Spleen (tissue), 11 donors: ENCODE measurements at regions not wholly inside any gene's neighbourhood (a gene's known extent, or its start where the extent isn't known, plus 50 kb on each side); places are given as distances from the start of the nearest gene placed in this dataset.

Source experiments
- DNase-seq: peaks from one replicate; pipeline ENCODE4 v3.0.0-alpha.2; 2020
- H3K27ac ChIP-seq, 8 donors: fragments of 200-600 bp; sonication (generic) in 7 of 8; 1 replicate in 4 of 8; 2 replicates in 4 of 8; pipeline versions ENCODE4 v1.5.0 to v1.8.0; 2016 to 2021; ENCODE audit warnings: inconsistent platforms in 4 of 8, mild to moderate bottlenecking in 4 of 8, moderate library complexity in 1 of 8
- H3K27me3 ChIP-seq, 7 donors: fragments of 200-600 bp; sonication (generic) in 6 of 7; replicated peaks in 1 of 7; 1 replicate in 4 of 7; 2 replicates in 3 of 7; pipeline versions ENCODE4 v1.5.0 to v1.8.0; 2016 to 2021; ENCODE audit warnings: inconsistent platforms in 3 of 7, mild to moderate bottlenecking in 1 of 7
- H3K36me3 ChIP-seq, 6 donors: fragments of 200-600 bp; sonication (generic) in 5 of 6; 1 replicate in 4 of 6; 2 replicates in 2 of 6; pipeline versions ENCODE4 v1.5.0 to v1.8.0; 2016 to 2021; ENCODE audit warnings: inconsistent platforms in 2 of 6
- H3K4me1 ChIP-seq, 6 donors: fragments of 200-600 bp; sonication (generic) in 5 of 6; 1 replicate in 3 of 6; 2 replicates in 3 of 6; pipeline versions ENCODE4 v1.5.0 to v1.8.0; 2016 to 2021; ENCODE audit warnings: inconsistent platforms in 3 of 6
- H3K4me3 ChIP-seq, 8 donors: fragments of 200-600 bp; sonication (generic) in 7 of 8; 1 replicate in 4 of 8; 2 replicates in 4 of 8; pipeline versions ENCODE4 v1.5.0 to v1.8.0; 2016 to 2021; ENCODE audit warnings: inconsistent platforms in 4 of 8, mild to moderate bottlenecking in 4 of 8, moderate library complexity in 2 of 8
- H3K9me3 ChIP-seq, 8 donors: fragments of 200-600 bp; sonication (generic) in 7 of 8; 1 replicate in 4 of 8; 2 replicates in 4 of 8; pipeline versions ENCODE4 v1.5.0 to v1.8.0; 2016 to 2021; ENCODE audit warnings: inconsistent platforms in 4 of 8
- CTCF ChIP-seq, 11 experiments: fragments of 200-600 bp in 7 of 11; fragments of 450-650 bp in 4 of 11; sonication (generic) in 4 of 11; IDR thresholded peaks in 8 of 11; conservative IDR thresholded peaks in 3 of 11; 1 replicate in 7 of 11; 2 replicates in 4 of 11; pipeline versions ENCODE4 v1.4.0 to v1.8.0; 2016 to 2021; ENCODE audit warnings: antibody characterized with exemption in 11 of 11, inconsistent platforms in 4 of 11, mild to moderate bottlenecking in 1 of 11
- POLR2A ChIP-seq, 3 donors: fragments of 450-650 bp; IDR thresholded peaks; one replicate each; pipeline ENCODE4 v1.5.1; 2017; ENCODE audit warnings: antibody characterized with exemption in 3 of 3, mild to moderate bottlenecking in 1 of 3
- POLR2AphosphoS5 ChIP-seq, 3 donors: sonication (generic); formaldehyde crosslinking; IDR thresholded peaks; one replicate each; pipeline ENCODE4 v1.5.1; 2017; ENCODE audit warnings: antibody characterized with exemption in 3 of 3
- WGBS, 5 donors: extraction: QIAGEN DNeasy Blood & Tissue Kit in 3 of 5; methylation state at CpG; one replicate each; pipeline versions ENCODE4 v1.1.5 to v1.1.7; 2013 to 2018; 5-methylcytosine and 5-hydroxymethylcytosine counted together
- intact Hi-C: fragments of 100-400 bp; cut with DNase I; formaldehyde crosslinking; loops from one replicate; pipeline ENCODE4 v1.15.0; 2023; ENCODE audit warnings: low total_unique reads
- donor health status: healthy with polysubstance abuse.
- donor health status: DM: no; HTN: no; CAD: no; lungs with moderate emphysema.
- donor health status: DM: no; HTN: no; CAD: no.
- donor health status: Bipolar disorder and iron deficiency.
- donor health status: healthy.
- donor health status: DM: no; HTN: no; CAD: no.
- donor health status: DM: yes; HTN: yes; CAD: no.

- Histone ChIP-seq H3K4me3 (no peak overlapping the region), H3K36me3 (no peaks in the 10 kb centered on the region), H3K4me1 (no peaks in the 10 kb centered on the region), H3K27me3 (no peaks in the 10 kb centered on the region), H3K27ac (no peak overlapping the region), H3K9me3 (peaks cover 0 to 10% (median 0%) of the 10 kb centered on the region in 8 donors)
- TF ChIP-seq POLR2AphosphoS5 (IDR thresholded peaks at IDR 0.05) (no peak), POLR2A (IDR thresholded peaks at IDR 0.05) (no peak), CTCF (IDR thresholded peaks at IDR 0.05 in 8 of 11, conservative IDR thresholded peaks at IDR 0.05 in 3 of 11) (no peak)
- no peak for DNase-seq
- WGBS, 5 donors: 63 to 73% (median 65%) methylated on average over 2 of the region's 2 CpGs
- intact Hi-C loops: no loop called here
These were observed 1293.4 kb downstream of the ARAP2 start for GRCh38 chr4:34950926-34951325.

- Histone ChIP-seq H3K36me3 (no peaks in the 10 kb centered on the region), H3K4me1 (no peaks in the 10 kb centered on the region), H3K9me3 (peaks cover 0 to 10% (median 0%) of the 10 kb centered on the region in 8 donors), H3K27ac (no peak overlapping the region), H3K4me3 (no peak overlapping the region), H3K27me3 (no peaks in the 10 kb centered on the region)
- 70 to 82% (median 72%) methylated on average over 8 to 9 of the region's 9 CpGs for WGBS, 5 donors
- DNase-seq: no peak
- TF ChIP-seq POLR2AphosphoS5 (IDR thresholded peaks at IDR 0.05) (no peak), POLR2A (IDR thresholded peaks at IDR 0.05) (no peak), CTCF (IDR thresholded peaks at IDR 0.05 in 8 of 11, conservative IDR thresholded peaks at IDR 0.05 in 3 of 11) (no peak)
- intact Hi-C loops: no loop called here
These were observed 1291.0 kb downstream of the ARAP2 start for GRCh38 chr4:34953145-34953799.

GRCh38 chr4:34964613-34965012 lies 1279.7 kb downstream of the ARAP2 start:
- no peak overlapping the region for H3K4me3 ChIP-seq
- intact Hi-C loops: no loop called here

GRCh38 chr4:34972189-34972588 lies 1272.1 kb downstream of the ARAP2 start:
- no peak for DNase-seq
- WGBS, 5 donors: 86 to 94% (median 91%) methylated on average over 3 of the region's 3 CpGs

More at GRCh38 chr4:34964613-34965012, 1279.7 kb downstream of the ARAP2 start:
- H3K36me3 ChIP-seq: no peaks in the 10 kb centered on the region
- TF ChIP-seq CTCF (IDR thresholded peaks at IDR 0.05 in 8 of 11, conservative IDR thresholded peaks at IDR 0.05 in 3 of 11) (no peak), POLR2A (IDR thresholded peaks at IDR 0.05) (no peak), POLR2AphosphoS5 (IDR thresholded peaks at IDR 0.05) (no peak)
- no peak overlapping the region for H3K27ac ChIP-seq
- H3K9me3 ChIP-seq: no peaks in the 10 kb centered on the region
- no peaks in the 10 kb centered on the region for H3K27me3 ChIP-seq
- 38 to 58% (median 52%) methylated on average over 2 of the region's 2 CpGs for WGBS, 5 donors
- no peak for DNase-seq
- H3K4me1 ChIP-seq: no peaks in the 10 kb centered on the region

More at GRCh38 chr4:34972189-34972588, 1272.1 kb downstream of the ARAP2 start:
- Histone ChIP-seq H3K36me3 (no peaks in the 10 kb centered on the region), H3K4me3 (no peak overlapping the region), H3K9me3 (no peaks in the 10 kb centered on the region), H3K4me1 (no peaks in the 10 kb centered on the region), H3K27me3 (no peaks in the 10 kb centered on the region), H3K27ac (no peak overlapping the region)
- intact Hi-C loops: no loop called here
- no peak for TF ChIP-seq CTCF (IDR thresholded peaks at IDR 0.05 in 8 of 11, conservative IDR thresholded peaks at IDR 0.05 in 3 of 11)
- no peak for TF ChIP-seq POLR2AphosphoS5 (IDR thresholded peaks at IDR 0.05)
- no peak for TF ChIP-seq POLR2A (IDR thresholded peaks at IDR 0.05)
